ENCODE measurements at regions not wholly inside any gene's neighbourhood (a gene's known extent, or its start where the extent isn't known, plus 50 kb on each side); places are given as distances from the start of the nearest gene placed in this dataset.

DNA sequence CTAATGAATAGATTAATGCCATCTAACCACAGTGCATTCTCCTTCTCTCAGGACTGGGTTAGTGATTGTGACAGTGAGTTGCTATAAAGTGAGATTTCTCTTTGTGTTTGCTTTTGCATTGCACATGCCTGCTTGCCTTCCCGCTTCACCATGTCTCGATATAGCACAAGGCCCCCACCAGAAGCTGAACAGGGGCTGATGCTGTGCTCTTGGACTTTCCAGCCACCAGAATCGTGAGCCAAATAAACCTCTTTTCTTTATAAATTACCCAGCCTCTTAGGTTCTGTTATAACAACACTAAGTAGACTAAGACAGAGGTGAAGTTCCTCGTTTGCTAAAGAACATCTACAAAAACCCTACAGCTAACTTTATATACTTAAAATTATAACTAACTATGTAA is 173.0 kb downstream of the KIF26A start:
- no peak for TF ChIP-seq EZH2 (IDR thresholded peaks at IDR 0.05; ENCODE audit: low read length, missing control alignments)
- TF ChIP-seq, protein P1, sequence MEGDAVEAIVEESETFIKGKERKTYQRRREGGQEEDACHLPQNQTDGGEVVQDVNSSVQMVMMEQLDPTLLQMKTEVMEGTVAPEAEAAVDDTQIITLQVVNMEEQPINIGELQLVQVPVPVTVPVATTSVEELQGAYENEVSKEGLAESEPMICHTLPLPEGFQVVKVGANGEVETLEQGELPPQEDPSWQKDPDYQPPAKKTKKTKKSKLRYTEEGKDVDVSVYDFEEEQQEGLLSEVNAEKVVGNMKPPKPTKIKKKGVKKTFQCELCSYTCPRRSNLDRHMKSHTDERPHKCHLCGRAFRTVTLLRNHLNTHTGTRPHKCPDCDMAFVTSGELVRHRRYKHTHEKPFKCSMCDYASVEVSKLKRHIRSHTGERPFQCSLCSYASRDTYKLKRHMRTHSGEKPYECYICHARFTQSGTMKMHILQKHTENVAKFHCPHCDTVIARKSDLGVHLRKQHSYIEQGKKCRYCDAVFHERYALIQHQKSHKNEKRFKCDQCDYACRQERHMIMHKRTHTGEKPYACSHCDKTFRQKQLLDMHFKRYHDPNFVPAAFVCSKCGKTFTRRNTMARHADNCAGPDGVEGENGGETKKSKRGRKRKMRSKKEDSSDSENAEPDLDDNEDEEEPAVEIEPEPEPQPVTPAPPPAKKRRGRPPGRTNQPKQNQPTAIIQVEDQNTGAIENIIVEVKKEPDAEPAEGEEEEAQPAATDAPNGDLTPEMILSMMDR (conservative IDR thresholded peaks at IDR 0.05 in 1 of 2, IDR thresholded peaks at IDR 0.05 in 1 of 2; ENCODE audit: low read depth in 1 of 2, low read length in 2 of 2) = no peak
- no peaks in the 10 kb centered on the region for H3K9me3 ChIP-seq (ENCODE audit: control insufficient read depth, insufficient read depth, low read depth, low read length)
- no peak overlapping the region for H3K4me3 ChIP-seq (replicated peaks in 1 of 4; ENCODE audit: control extremely low read depth in 1 of 4, insufficient read depth in 1 of 4, low read depth in 3 of 4, low read length in 4 of 4)
- no peak overlapping the region for H3K27ac ChIP-seq (ENCODE audit: insufficient read depth, low read length)
- no peaks in the 10 kb centered on the region for H4K20me1 ChIP-seq (ENCODE audit: control insufficient read depth, extremely low read depth, insufficient read depth, low read length)
- no peaks in the 10 kb centered on the region for H3K4me1 ChIP-seq (ENCODE audit: control insufficient read depth, extremely low read depth, insufficient read depth, low read length)
- no peaks in the 10 kb centered on the region for H3K27me3 ChIP-seq (ENCODE audit: control insufficient read depth, insufficient read depth, low read length)
- H3K36me3 ChIP-seq (ENCODE audit: control insufficient read depth, insufficient read depth, low read length) = no peaks in the 10 kb centered on the region
- H2AFZ ChIP-seq (ENCODE audit: low read length) = no peak overlapping the region
- H3K9ac ChIP-seq (ENCODE audit: insufficient read depth, low read length) = no peak overlapping the region
- H3K4me2 ChIP-seq (ENCODE audit: extremely low read depth, insufficient read depth, low read length) = no peak overlapping the region
- no peaks in the 10 kb centered on the region for H3K79me2 ChIP-seq (ENCODE audit: control insufficient read depth, insufficient read depth, low read length)
- DNase-seq (ENCODE audit: low read depth in 2 of 2) = no peak

- no peaks in the 10 kb centered on the region for H3K36me3 ChIP-seq (ENCODE audit: control insufficient read depth, insufficient read depth, low read length)
- H3K9me3 ChIP-seq (ENCODE audit: control insufficient read depth, insufficient read depth, low read depth, low read length) = no peaks in the 10 kb centered on the region
- H3K27ac ChIP-seq (ENCODE audit: insufficient read depth, low read length) = no peak overlapping the region
- H4K20me1 ChIP-seq (ENCODE audit: control insufficient read depth, extremely low read depth, insufficient read depth, low read length) = no peaks in the 10 kb centered on the region
- H3K79me2 ChIP-seq (ENCODE audit: control insufficient read depth, insufficient read depth, low read length) = no peaks in the 10 kb centered on the region
- no peaks in the 10 kb centered on the region for H3K27me3 ChIP-seq (ENCODE audit: control insufficient read depth, insufficient read depth, low read length)
- H3K4me1 ChIP-seq (ENCODE audit: control insufficient read depth, extremely low read depth, insufficient read depth, low read length) = no peaks in the 10 kb centered on the region
- H3K9ac ChIP-seq (ENCODE audit: insufficient read depth, low read length) = no peak overlapping the region
- TF ChIP-seq EZH2 (IDR thresholded peaks at IDR 0.05; ENCODE audit: low read length, missing control alignments) = no peak
- TF ChIP-seq, protein P1 (conservative IDR thresholded peaks at IDR 0.05 in 1 of 2, IDR thresholded peaks at IDR 0.05 in 1 of 2; ENCODE audit: low read depth in 1 of 2, low read length in 2 of 2) = no peak
- no peak for DNase-seq (ENCODE audit: low read depth in 2 of 2)
- H2AFZ ChIP-seq (ENCODE audit: low read length) = no peak overlapping the region
- H3K4me2 ChIP-seq (ENCODE audit: extremely low read depth, insufficient read depth, low read length) = no peak overlapping the region
- H3K4me3 ChIP-seq (replicated peaks in 1 of 4; ENCODE audit: control extremely low read depth in 1 of 4, insufficient read depth in 1 of 4, low read depth in 3 of 4, low read length in 4 of 4) = no peak overlapping the region
These were observed 175.3 kb downstream of the KIF26A start for GRCh38 chr14:104313674-104314073.

DNA sequence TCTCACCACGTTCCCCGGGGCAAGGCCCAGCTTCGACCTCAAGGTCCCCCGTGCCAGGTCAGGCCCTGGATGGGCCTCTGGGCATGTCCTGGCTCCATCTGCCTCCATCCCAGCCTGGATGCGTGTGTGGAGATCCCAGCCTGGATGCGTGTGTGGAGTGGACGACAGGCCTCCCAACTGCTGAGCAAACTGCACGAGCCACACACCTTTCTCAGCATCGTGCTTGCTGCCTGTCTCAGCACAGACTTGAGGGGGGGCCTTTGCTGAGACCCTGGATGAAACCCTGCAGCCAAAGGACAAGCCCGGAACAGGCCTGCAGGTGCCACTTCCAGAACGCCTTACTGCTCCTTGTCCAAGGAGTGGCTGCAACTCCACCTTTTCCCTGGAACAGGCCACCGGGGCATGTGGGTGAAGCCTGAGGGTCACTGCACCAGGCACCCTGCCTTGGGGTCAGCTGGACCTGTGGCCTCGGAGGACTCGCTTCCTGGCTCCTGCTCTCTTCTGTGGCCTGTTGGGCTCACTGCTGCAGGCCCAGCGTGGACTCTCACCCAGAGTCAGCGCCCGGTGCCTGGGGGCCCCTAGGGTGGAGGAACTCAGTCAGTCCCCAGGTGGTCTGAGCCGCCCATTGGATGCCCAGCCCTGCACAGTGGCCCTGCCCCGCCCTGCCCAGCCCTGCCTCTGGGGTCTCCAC is 176.0 kb downstream of the KIF26A start:
- Histone ChIP-seq H2AFZ (ENCODE audit: low read length) (no peak overlapping the region), H3K9ac (ENCODE audit: insufficient read depth, low read length) (no peak overlapping the region), H3K79me2 (ENCODE audit: control insufficient read depth, insufficient read depth, low read length) (no peaks in the 10 kb centered on the region), H4K20me1 (ENCODE audit: control insufficient read depth, extremely low read depth, insufficient read depth, low read length) (no peaks in the 10 kb centered on the region), H3K9me3 (ENCODE audit: control insufficient read depth, insufficient read depth, low read depth, low read length) (no peaks in the 10 kb centered on the region), H3K27me3 (ENCODE audit: control insufficient read depth, insufficient read depth, low read length) (no peaks in the 10 kb centered on the region), H3K36me3 (ENCODE audit: control insufficient read depth, insufficient read depth, low read length) (no peaks in the 10 kb centered on the region), H3K4me2 (ENCODE audit: extremely low read depth, insufficient read depth, low read length) (no peak overlapping the region), H3K4me1 (ENCODE audit: control insufficient read depth, extremely low read depth, insufficient read depth, low read length) (no peaks in the 10 kb centered on the region), H3K4me3 (replicated peaks in 1 of 4; ENCODE audit: control extremely low read depth in 1 of 4, insufficient read depth in 1 of 4, low read depth in 3 of 4, low read length in 4 of 4) (no peak overlapping the region), H3K27ac (ENCODE audit: insufficient read depth, low read length) (no peak overlapping the region)
- TF ChIP-seq, protein P1 (conservative IDR thresholded peaks at IDR 0.05 in 1 of 2, IDR thresholded peaks at IDR 0.05 in 1 of 2; ENCODE audit: low read depth in 1 of 2, low read length in 2 of 2) = no peak
- no peak for TF ChIP-seq EZH2 (IDR thresholded peaks at IDR 0.05; ENCODE audit: low read length, missing control alignments)
- DNase-seq (ENCODE audit: low read depth in 2 of 2) = no peak
